ENCODE measurements at regions not wholly inside any gene's neighbourhood (a gene's known extent, or its start where the extent isn't known, plus 50 kb on each side); places are given as distances from the start of the nearest gene placed in this dataset.

GRCh38 chr5:72557167-72558045 lies 50.2 kb upstream of the ZNF366 start:
- TF ChIP-seq JUND (IDR thresholded peaks at IDR 0.05; ENCODE audit: low read depth) = no peak
- DNase-seq (ENCODE audit: low read depth in 1 of 2, low spot score in 1 of 2) = no peak
- in situ Hi-C loops (cut with HindIII; ENCODE audit: low pct_unique_long_range_greater_than_20kb, low sequenced_read_pairs) = no loop called here
